Loucy (cell line): ENCODE measurements at regions not wholly inside any gene's neighbourhood (a gene's known extent, or its start where the extent isn't known, plus 50 kb on each side); places are given as distances from the start of the nearest gene placed in this dataset.

Experiments used
- H2AFZ ChIP-seq: fragments of 200-600 bp; sonication (generic); 2 replicates; pipeline ENCODE4 v1.6.0; 2016; ENCODE audit warnings: antibody characterized with exemption, mild to moderate bottlenecking, low read length, moderate library complexity
- H3F3A ChIP-seq: fragments of 200-600 bp; 2 replicates; pipeline ENCODE4 v1.6.0; 2016; ENCODE audit warnings: antibody characterized with exemption, low read depth, mild to moderate bottlenecking
- H3K27me3 ChIP-seq: fragments of 200-600 bp; sonication (generic); 2 replicates; pipeline ENCODE4 v1.6.1; 2014; ENCODE audit warnings: low read length, mild to moderate bottlenecking; ENCODE audit not compliant: insufficient read depth, poor library complexity, severe bottlenecking
- H3K36me3 ChIP-seq: fragments of 200-600 bp; sonication (generic); 2 replicates; pipeline ENCODE4 v1.6.1; 2016; ENCODE audit warnings: low read length; ENCODE audit not compliant: insufficient read depth
- H3K4me1 ChIP-seq: fragments of 200-600 bp; sonication (generic); 2 replicates; pipeline ENCODE4 v1.5.1; 2014; ENCODE audit warnings: low read length, mild to moderate bottlenecking; ENCODE audit not compliant: insufficient read depth, poor library complexity, severe bottlenecking
- H3K4me2 ChIP-seq: fragments of 200-600 bp; sonication (generic); 2 replicates; pipeline ENCODE4 v1.6.0; 2014; ENCODE audit warnings: antibody characterized with exemption, low read length, low read depth, mild to moderate bottlenecking; ENCODE audit not compliant: poor library complexity, severe bottlenecking
- H3K4me3 ChIP-seq: fragments of 200-600 bp; sonication (generic); 2 replicates; pipeline ENCODE4 v1.5.1; 2014; ENCODE audit warnings: low read length, mild to moderate bottlenecking, mixed read lengths; ENCODE audit not compliant: poor library complexity, severe bottlenecking
- H3K79me2 ChIP-seq: fragments of 200-600 bp; sonication (generic); 2 replicates; pipeline ENCODE4 v1.6.1; 2014; ENCODE audit warnings: low read length; ENCODE audit not compliant: insufficient read depth
- H3K9ac ChIP-seq: fragments of 200-600 bp; sonication (generic); 2 replicates; pipeline ENCODE4 v1.6.0; 2014; ENCODE audit warnings: mild to moderate bottlenecking, low read depth, low read length, moderate library complexity; ENCODE audit not compliant: poor library complexity, severe bottlenecking
- H3K9me2 ChIP-seq: fragments of 200-600 bp; sonication (generic); replicated peaks from 2 replicates; pipeline ENCODE4 v1.6.1; 2016; ENCODE audit warnings: low read depth, low read length, mixed read lengths
- H3K9me3 ChIP-seq: fragments of 200-600 bp; sonication (generic); 2 replicates; pipeline ENCODE4 v1.6.1; 2014; ENCODE audit warnings: mild to moderate bottlenecking, antibody characterized with exemption, low read length, low read depth; ENCODE audit not compliant: insufficient read depth
- H4K20me1 ChIP-seq: fragments of 200-600 bp; sonication (generic); 2 replicates; pipeline ENCODE4 v1.6.0; 2014; ENCODE audit warnings: antibody characterized with exemption, low read length, mild to moderate bottlenecking; ENCODE audit not compliant: insufficient read depth, poor library complexity, severe bottlenecking
- CTCF ChIP-seq: fragments of 200-600 bp; sonication (generic); conservative IDR thresholded peaks from 2 replicates; pipeline ENCODE4 v1.5.1; 2014; ENCODE audit warnings: mild to moderate bottlenecking, antibody characterized with exemption, low read length
- EZH2phosphoT487 ChIP-seq: fragments of 200-600 bp; IDR thresholded peaks from 2 replicates; pipeline ENCODE4 v1.6.1; 2018; ENCODE audit warnings: antibody characterized with exemption, mild to moderate bottlenecking, moderate library complexity, borderline replicate concordance

- Histone ChIP-seq H3K9me3 (no peaks in the 10 kb centered on the region), H3F3A (no peaks in the 10 kb centered on the region), H3K9me2 (no peaks in the 10 kb centered on the region), H2AFZ (no peak overlapping the region), H3K4me2 (no peak overlapping the region), H3K27me3 (no peaks in the 10 kb centered on the region), H3K4me3 (no peak overlapping the region), H3K79me2 (no peaks in the 10 kb centered on the region), H3K36me3 (no peaks in the 10 kb centered on the region), H3K4me1 (no peaks in the 10 kb centered on the region), H3K9ac (no peak overlapping the region), H4K20me1 (no peaks in the 10 kb centered on the region)
- TF ChIP-seq EZH2phosphoT487 (no peak), CTCF (no peak)
Measured at GRCh38 chr6:105514306-105514705, 111.4 kb upstream of the PREP start.

- Histone ChIP-seq H3K9me3 (no peaks in the 10 kb centered on the region), H3K36me3 (no peaks in the 10 kb centered on the region), H4K20me1 (no peaks in the 10 kb centered on the region), H3K9ac (no peak overlapping the region), H2AFZ (no peak overlapping the region), H3K27me3 (peaks cover 4% of the 10 kb centered on the region), H3K4me1 (no peaks in the 10 kb centered on the region), H3K9me2 (no peaks in the 10 kb centered on the region), H3K4me2 (no peak overlapping the region), H3F3A (no peaks in the 10 kb centered on the region), H3K79me2 (no peaks in the 10 kb centered on the region), H3K4me3 (no peak overlapping the region)
- TF ChIP-seq EZH2phosphoT487 = no peak
- TF ChIP-seq CTCF = no peak
Measured at GRCh38 chr6:105511639-105512038, 108.8 kb upstream of the PREP start.

GRCh38 chr6:105510746-105511145, 107.9 kb upstream of the PREP start:
- peaks cover 4% of the 10 kb centered on the region for H3K27me3 ChIP-seq
- H3K4me3 ChIP-seq = no peak overlapping the region
- H2AFZ ChIP-seq = no peak overlapping the region
- H4K20me1 ChIP-seq = no peaks in the 10 kb centered on the region
- no peaks in the 10 kb centered on the region for H3K9me3 ChIP-seq
- TF ChIP-seq CTCF (no peak), EZH2phosphoT487 (no peak)
- H3K4me1 ChIP-seq = no peaks in the 10 kb centered on the region
- no peaks in the 10 kb centered on the region for H3K36me3 ChIP-seq
- no peaks in the 10 kb centered on the region for H3K79me2 ChIP-seq
- H3F3A ChIP-seq = no peaks in the 10 kb centered on the region
- H3K4me2 ChIP-seq = no peak overlapping the region
- H3K9ac ChIP-seq = no peak overlapping the region
- no peaks in the 10 kb centered on the region for H3K9me2 ChIP-seq
